ENCODE measurements at regions not wholly inside any gene's neighbourhood (a gene's known extent, or its start where the extent isn't known, plus 50 kb on each side); places are given as distances from the start of the nearest gene placed in this dataset.

GRCh38 chr10:44716470-44717015 is 194.6 kb upstream of the TMEM72 start:
- TF ChIP-seq SUZ12 (IDR thresholded peaks at IDR 0.05; ENCODE audit: extremely low read depth, insufficient read depth, insufficient read length): no peak
- TF ChIP-seq ZNF274 (IDR thresholded peaks at IDR 0.05; ENCODE audit: low read depth, low read length): no peak
- TF ChIP-seq YY1 (IDR thresholded peaks at IDR 0.05; ENCODE audit: insufficient read depth, insufficient read length): no peak
- H3K4me1 ChIP-seq (ENCODE audit: insufficient read depth, insufficient read length): peaks cover 3% of the 10 kb centered on the region
- no peaks in the 10 kb centered on the region for H3K27me3 ChIP-seq (ENCODE audit: insufficient read depth, insufficient read length)
- H3K9me3 ChIP-seq (ENCODE audit: insufficient read depth, low read length): no peaks in the 10 kb centered on the region
- H3K9ac ChIP-seq (ENCODE audit: insufficient read length, low read depth): no peak overlapping the region
- DNase-seq (ENCODE audit: low read depth, low spot score): no peak
- H3K4me3 ChIP-seq (ENCODE audit: insufficient read length, low read depth): no peak overlapping the region
- H3K36me3 ChIP-seq (ENCODE audit: insufficient read depth, insufficient read length, low read length): no peaks in the 10 kb centered on the region

DNA sequence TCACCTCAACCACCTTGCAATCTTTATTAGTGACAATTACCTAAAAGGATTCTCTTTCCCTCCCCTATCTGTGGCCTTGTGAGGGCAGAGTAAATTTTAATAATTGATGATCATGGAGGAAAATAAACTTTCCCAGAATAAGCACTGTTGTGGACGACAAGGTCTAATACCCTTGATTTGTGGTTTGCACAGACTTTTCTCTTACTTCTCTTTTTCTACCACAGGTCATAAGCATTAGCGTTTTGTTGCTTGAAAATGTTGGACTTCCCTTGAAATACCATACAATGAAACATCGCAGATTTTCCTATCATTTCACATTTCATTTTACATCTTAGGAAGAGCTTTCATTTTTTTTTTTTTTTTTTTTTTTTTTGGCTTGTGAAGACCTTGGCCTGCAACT is 188.1 kb upstream of the TMEM72 start:
- Histone ChIP-seq H3K4me1 (ENCODE audit: insufficient read depth, insufficient read length) (no peaks in the 10 kb centered on the region), H3K9ac (ENCODE audit: insufficient read length, low read depth) (no peak overlapping the region)
- TF ChIP-seq SUZ12 (IDR thresholded peaks at IDR 0.05; ENCODE audit: extremely low read depth, insufficient read depth, insufficient read length) (no peak), YY1 (IDR thresholded peaks at IDR 0.05; ENCODE audit: insufficient read depth, insufficient read length) (no peak), ZNF274 (IDR thresholded peaks at IDR 0.05; ENCODE audit: low read depth, low read length) (no peak)

GRCh38 chr10:44723619-44724325 is 187.4 kb upstream of the TMEM72 start:
- TF ChIP-seq YY1 (IDR thresholded peaks at IDR 0.05; ENCODE audit: insufficient read depth, insufficient read length): no peak
- no peak for TF ChIP-seq ZNF274 (IDR thresholded peaks at IDR 0.05; ENCODE audit: low read depth, low read length)
- TF ChIP-seq SUZ12 (IDR thresholded peaks at IDR 0.05; ENCODE audit: extremely low read depth, insufficient read depth, insufficient read length): no peak
- Histone ChIP-seq H3K27me3 (ENCODE audit: insufficient read depth, insufficient read length) (no peaks in the 10 kb centered on the region), H3K9ac (ENCODE audit: insufficient read length, low read depth) (no peak overlapping the region), H3K36me3 (ENCODE audit: insufficient read depth, insufficient read length, low read length) (no peaks in the 10 kb centered on the region), H3K4me3 (ENCODE audit: insufficient read length, low read depth) (no peak overlapping the region), H3K9me3 (ENCODE audit: insufficient read depth, low read length) (no peaks in the 10 kb centered on the region), H3K4me1 (ENCODE audit: insufficient read depth, insufficient read length) (no peaks in the 10 kb centered on the region)
- DNase-seq (ENCODE audit: low read depth, low spot score): no peak

More for the DNA sequence above, 188.1 kb upstream of the TMEM72 start:
- DNase-seq (ENCODE audit: low read depth, low spot score): no peak
- Histone ChIP-seq H3K27me3 (ENCODE audit: insufficient read depth, insufficient read length) (no peaks in the 10 kb centered on the region), H3K36me3 (ENCODE audit: insufficient read depth, insufficient read length, low read length) (no peaks in the 10 kb centered on the region), H3K9me3 (ENCODE audit: insufficient read depth, low read length) (no peaks in the 10 kb centered on the region), H3K4me3 (ENCODE audit: insufficient read length, low read depth) (no peak overlapping the region)

- H3K4me3 ChIP-seq (ENCODE audit: insufficient read length, low read depth): no peak overlapping the region
- no peak for DNase-seq (ENCODE audit: low read depth, low spot score)
Observed at GRCh38 chr10:44724415-44725174, 186.5 kb upstream of the TMEM72 start.

GRCh38 chr10:44725404-44725803 is 185.7 kb upstream of the TMEM72 start:
- no peaks in the 10 kb centered on the region for H3K9me3 ChIP-seq (ENCODE audit: insufficient read depth, low read length)
- no peaks in the 10 kb centered on the region for H3K27me3 ChIP-seq (ENCODE audit: insufficient read depth, insufficient read length)
- H3K4me1 ChIP-seq (ENCODE audit: insufficient read depth, insufficient read length): no peaks in the 10 kb centered on the region
- DNase-seq (ENCODE audit: low read depth, low spot score): no peak
- TF ChIP-seq YY1 (IDR thresholded peaks at IDR 0.05; ENCODE audit: insufficient read depth, insufficient read length): no peak
- no peaks in the 10 kb centered on the region for H3K36me3 ChIP-seq (ENCODE audit: insufficient read depth, insufficient read length, low read length)
- H3K9ac ChIP-seq (ENCODE audit: insufficient read length, low read depth): no peak overlapping the region
- H3K4me3 ChIP-seq (ENCODE audit: insufficient read length, low read depth): no peak overlapping the region

More at GRCh38 chr10:44724415-44725174, 186.5 kb upstream of the TMEM72 start:
- Histone ChIP-seq H3K9me3 (ENCODE audit: insufficient read depth, low read length) (no peaks in the 10 kb centered on the region), H3K9ac (ENCODE audit: insufficient read length, low read depth) (no peak overlapping the region), H3K36me3 (ENCODE audit: insufficient read depth, insufficient read length, low read length) (no peaks in the 10 kb centered on the region), H3K27me3 (ENCODE audit: insufficient read depth, insufficient read length) (no peaks in the 10 kb centered on the region), H3K4me1 (ENCODE audit: insufficient read depth, insufficient read length) (no peaks in the 10 kb centered on the region)
- TF ChIP-seq YY1 (IDR thresholded peaks at IDR 0.05; ENCODE audit: insufficient read depth, insufficient read length): no peak
- TF ChIP-seq ZNF274 (IDR thresholded peaks at IDR 0.05; ENCODE audit: low read depth, low read length): no peak
- no peak for TF ChIP-seq SUZ12 (IDR thresholded peaks at IDR 0.05; ENCODE audit: extremely low read depth, insufficient read depth, insufficient read length)

DNA sequence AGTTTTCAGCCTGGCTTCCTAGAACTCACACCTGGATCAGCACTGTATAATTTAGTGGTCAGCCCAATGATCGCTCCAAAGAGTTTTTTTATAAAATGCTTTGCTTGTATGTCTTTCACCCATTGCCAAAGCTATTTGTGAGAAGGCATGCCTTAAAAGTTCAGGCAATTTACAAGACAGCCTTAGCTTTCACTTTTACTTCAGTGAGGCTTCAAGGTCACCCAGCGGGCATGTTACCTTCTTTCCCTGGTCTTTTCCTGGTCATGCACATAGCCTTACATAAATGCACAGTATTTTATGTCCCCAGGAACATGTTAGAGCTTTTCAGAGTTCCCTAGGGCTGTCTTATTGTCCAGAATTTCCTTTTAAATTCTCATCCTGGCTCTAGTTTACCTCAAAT is 179.9 kb upstream of the TMEM72 start:
- Histone ChIP-seq H3K9me3 (ENCODE audit: insufficient read depth, low read length) (no peaks in the 10 kb centered on the region), H3K27me3 (ENCODE audit: insufficient read depth, insufficient read length) (no peaks in the 10 kb centered on the region), H3K36me3 (ENCODE audit: insufficient read depth, insufficient read length, low read length) (no peaks in the 10 kb centered on the region), H3K4me3 (ENCODE audit: insufficient read length, low read depth) (no peak overlapping the region), H3K9ac (ENCODE audit: insufficient read length, low read depth) (no peak overlapping the region), H3K4me1 (ENCODE audit: insufficient read depth, insufficient read length) (no peaks in the 10 kb centered on the region)
- DNase-seq (ENCODE audit: low read depth, low spot score): no peak
- TF ChIP-seq YY1 (IDR thresholded peaks at IDR 0.05; ENCODE audit: insufficient read depth, insufficient read length): no peak
- TF ChIP-seq ZNF274 (IDR thresholded peaks at IDR 0.05; ENCODE audit: low read depth, low read length): no peak
- no peak for TF ChIP-seq SUZ12 (IDR thresholded peaks at IDR 0.05; ENCODE audit: extremely low read depth, insufficient read depth, insufficient read length)
